Suprapubic skin (tissue), 4 donors: ENCODE measurements at regions not wholly inside any gene's neighbourhood (a gene's known extent, or its start where the extent isn't known, plus 50 kb on each side); places are given as distances from the start of the nearest gene placed in this dataset.

Source experiments
- DNase-seq, 2 donors: peaks; one replicate each; pipeline ENCODE4 v3.0.0-alpha.2; 2019; ENCODE audit warnings: low spot score in 2 of 2
- H3K27ac ChIP-seq: fragments of 200-600 bp; sonication (generic); one replicate; pipeline ENCODE4 v1.5.1; 2019
- H3K27me3 ChIP-seq: fragments of 200-600 bp; sonication (generic); one replicate; pipeline ENCODE4 v1.5.1; 2019
- H3K36me3 ChIP-seq: fragments of 200-600 bp; sonication (generic); one replicate; pipeline ENCODE4 v1.5.1; 2019
- H3K4me1 ChIP-seq: fragments of 200-600 bp; sonication (generic); one replicate; pipeline ENCODE4 v1.5.1; 2019
- H3K4me3 ChIP-seq: fragments of 200-600 bp; sonication (generic); one replicate; pipeline ENCODE4 v1.5.1; 2019; ENCODE audit warnings: mild to moderate bottlenecking
- H3K9me3 ChIP-seq: fragments of 200-600 bp; sonication (generic); one replicate; pipeline ENCODE4 v1.5.1; 2019
- EP300 ChIP-seq: sonication (generic); formaldehyde crosslinking; IDR thresholded peaks from one replicate; pipeline ENCODE4 v1.6.1; 2017; ENCODE audit warnings: antibody characterized with exemption
- POLR2A ChIP-seq, 2 donors: fragments of 450-650 bp; IDR thresholded peaks; one replicate each; pipeline ENCODE4 v1.6.1; 2017; ENCODE audit warnings: antibody characterized with exemption in 2 of 2, mild to moderate bottlenecking in 2 of 2, moderate library complexity in 2 of 2
- POLR2AphosphoS5 ChIP-seq, 3 donors: sonication (generic); formaldehyde crosslinking; IDR thresholded peaks; one replicate each; pipeline ENCODE4 v1.6.1; 2017; ENCODE audit warnings: antibody characterized with exemption in 3 of 3
- WGBS: methylation state at CpG from one replicate; pipeline ENCODE4 v1.1.5; 2018; 5-methylcytosine and 5-hydroxymethylcytosine counted together
- TF ChIP-seq, protein P1 (sequence below), 2 donors: fragments of 200-600 bp in 1 of 2; fragments of 450-650 bp in 1 of 2; sonication (generic) in 1 of 2; IDR thresholded peaks; one replicate each; pipeline ENCODE4 v1.5.1; 2016 to 2019; ENCODE audit warnings: antibody characterized with exemption in 2 of 2, mild to moderate bottlenecking in 1 of 2, moderate library complexity in 1 of 2

DNA sequence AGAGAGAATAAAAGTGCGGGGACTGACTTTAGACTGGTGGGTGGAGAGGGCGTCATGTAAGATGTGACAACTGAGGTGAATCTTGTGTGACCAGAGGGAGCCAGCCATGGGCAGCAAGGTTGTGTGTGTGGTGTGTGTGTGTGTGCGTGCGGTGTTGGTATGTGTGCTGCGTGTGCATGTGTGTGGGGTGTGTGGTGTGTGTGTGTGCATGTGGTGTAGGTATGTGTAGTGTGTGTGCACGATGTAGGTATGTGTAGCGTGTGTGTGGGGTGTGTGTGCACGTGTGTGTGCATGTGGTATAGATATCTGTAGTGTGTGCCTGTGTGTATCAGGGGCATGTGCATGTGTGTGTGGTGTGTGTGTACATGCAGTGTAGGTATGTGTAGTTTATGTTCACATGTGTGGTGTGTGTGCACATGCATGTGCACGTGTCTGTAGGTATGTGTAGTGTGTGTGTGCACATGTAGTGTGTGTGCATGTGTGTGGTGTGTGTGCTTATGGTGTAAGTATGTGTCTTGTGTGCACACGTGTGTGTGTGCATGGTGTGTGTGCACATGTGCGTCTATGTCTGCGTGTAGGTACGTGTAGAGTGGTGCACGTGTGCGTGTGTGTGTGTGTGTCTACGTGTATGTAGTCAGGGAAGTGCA lies 312.3 kb upstream of the MKI67 start:
- TF ChIP-seq, protein P1, sequence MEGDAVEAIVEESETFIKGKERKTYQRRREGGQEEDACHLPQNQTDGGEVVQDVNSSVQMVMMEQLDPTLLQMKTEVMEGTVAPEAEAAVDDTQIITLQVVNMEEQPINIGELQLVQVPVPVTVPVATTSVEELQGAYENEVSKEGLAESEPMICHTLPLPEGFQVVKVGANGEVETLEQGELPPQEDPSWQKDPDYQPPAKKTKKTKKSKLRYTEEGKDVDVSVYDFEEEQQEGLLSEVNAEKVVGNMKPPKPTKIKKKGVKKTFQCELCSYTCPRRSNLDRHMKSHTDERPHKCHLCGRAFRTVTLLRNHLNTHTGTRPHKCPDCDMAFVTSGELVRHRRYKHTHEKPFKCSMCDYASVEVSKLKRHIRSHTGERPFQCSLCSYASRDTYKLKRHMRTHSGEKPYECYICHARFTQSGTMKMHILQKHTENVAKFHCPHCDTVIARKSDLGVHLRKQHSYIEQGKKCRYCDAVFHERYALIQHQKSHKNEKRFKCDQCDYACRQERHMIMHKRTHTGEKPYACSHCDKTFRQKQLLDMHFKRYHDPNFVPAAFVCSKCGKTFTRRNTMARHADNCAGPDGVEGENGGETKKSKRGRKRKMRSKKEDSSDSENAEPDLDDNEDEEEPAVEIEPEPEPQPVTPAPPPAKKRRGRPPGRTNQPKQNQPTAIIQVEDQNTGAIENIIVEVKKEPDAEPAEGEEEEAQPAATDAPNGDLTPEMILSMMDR (IDR thresholded peaks at IDR 0.05): no peak
- TF ChIP-seq EP300 (no peak), POLR2AphosphoS5 (IDR thresholded peaks at IDR 0.05) (no peak), POLR2A (IDR thresholded peaks at IDR 0.05) (no peak)

DNA sequence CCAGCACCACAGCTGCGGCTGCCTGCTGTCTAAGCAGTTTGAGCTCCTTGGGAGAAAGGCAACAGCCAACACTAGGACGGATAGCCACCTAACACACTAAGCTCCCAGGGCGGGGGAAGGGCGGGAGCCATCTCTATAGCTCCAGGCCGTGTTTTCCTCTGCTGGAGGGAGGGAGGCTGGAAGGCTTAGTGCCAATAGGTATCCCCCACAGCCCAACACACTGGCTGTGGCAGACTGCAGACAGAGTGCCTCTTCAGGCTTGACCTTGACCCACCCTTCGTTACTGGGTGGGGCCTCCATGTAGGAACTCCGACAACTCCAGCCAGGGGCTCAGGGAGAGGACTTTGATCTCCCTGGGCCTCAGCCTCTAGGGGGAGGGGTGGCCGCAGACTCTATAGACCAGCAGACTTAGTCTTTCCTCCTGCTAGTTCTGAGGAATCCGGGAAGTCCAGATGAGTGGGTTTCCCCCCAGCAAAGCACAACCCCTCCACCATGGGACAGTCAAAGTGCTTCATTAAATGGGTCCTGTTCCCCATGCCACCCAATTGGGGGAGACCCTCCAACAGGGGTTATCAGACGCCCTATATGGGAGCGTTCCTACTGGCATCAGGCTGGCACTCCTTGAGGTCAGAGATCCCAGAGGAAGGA lies 314.4 kb upstream of the MKI67 start:
- Histone ChIP-seq H3K4me3 (no peak overlapping the region), H3K4me1 (no peaks in the 10 kb centered on the region), H3K27me3 (peaks cover 24% of the 10 kb centered on the region), H3K9me3 (no peaks in the 10 kb centered on the region), H3K27ac (no peak overlapping the region), H3K36me3 (no peaks in the 10 kb centered on the region)
- no peak for DNase-seq
- 67% methylated on average over 6 of the region's 11 CpGs for WGBS
- TF ChIP-seq EP300: no peak
- TF ChIP-seq POLR2AphosphoS5 (IDR thresholded peaks at IDR 0.05): no peak
- TF ChIP-seq, protein P1 (IDR thresholded peaks at IDR 0.05): no peak
- TF ChIP-seq POLR2A (IDR thresholded peaks at IDR 0.05): no peak

More for the DNA sequence above, 312.3 kb upstream of the MKI67 start:
- Histone ChIP-seq H3K27ac (no peak overlapping the region), H3K4me1 (no peaks in the 10 kb centered on the region), H3K36me3 (no peaks in the 10 kb centered on the region), H3K9me3 (no peaks in the 10 kb centered on the region), H3K4me3 (no peak overlapping the region), H3K27me3 (peaks cover 36% of the 10 kb centered on the region)
- WGBS: 90% methylated on average over 16 of the region's 16 CpGs
- no peak for DNase-seq

DNA sequence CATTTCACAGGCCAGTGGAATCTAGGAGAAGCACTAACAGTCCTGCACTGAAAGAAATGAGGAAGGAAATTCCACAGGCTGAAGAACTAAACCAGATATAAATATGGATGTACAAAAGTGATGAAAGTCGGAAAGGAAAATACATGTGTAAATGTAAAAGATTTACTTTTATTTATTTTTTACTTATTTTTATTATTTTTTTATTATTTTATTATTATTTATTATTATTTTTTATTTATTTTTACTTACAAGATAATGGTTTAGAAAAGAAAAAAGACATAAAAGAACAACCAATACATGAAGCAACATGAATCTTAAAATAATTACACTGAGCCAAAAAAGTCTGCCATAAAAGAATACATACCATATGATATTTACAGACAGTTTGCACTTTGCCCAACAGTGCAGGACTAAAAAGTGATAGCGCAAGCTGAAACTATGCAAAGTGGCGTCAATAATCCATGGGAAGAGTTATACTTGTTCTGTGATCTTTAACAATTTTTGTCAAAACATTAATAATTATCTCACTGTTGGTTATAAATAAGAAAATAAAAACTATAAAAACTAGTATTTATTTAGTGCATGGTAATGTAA lies 317.8 kb upstream of the MKI67 start:
- Histone ChIP-seq H3K4me3 (no peak overlapping the region), H3K27me3 (peaks cover 11% of the 10 kb centered on the region), H3K4me1 (no peaks in the 10 kb centered on the region), H3K27ac (no peak overlapping the region), H3K9me3 (no peaks in the 10 kb centered on the region), H3K36me3 (no peaks in the 10 kb centered on the region)
- 84% methylated on average over 3 of the region's 3 CpGs for WGBS
- DNase-seq: no peak
- TF ChIP-seq EP300 (no peak), POLR2A (IDR thresholded peaks at IDR 0.05) (no peak), POLR2AphosphoS5 (IDR thresholded peaks at IDR 0.05) (no peak)
- TF ChIP-seq, protein P1 (IDR thresholded peaks at IDR 0.05): no peak

DNA sequence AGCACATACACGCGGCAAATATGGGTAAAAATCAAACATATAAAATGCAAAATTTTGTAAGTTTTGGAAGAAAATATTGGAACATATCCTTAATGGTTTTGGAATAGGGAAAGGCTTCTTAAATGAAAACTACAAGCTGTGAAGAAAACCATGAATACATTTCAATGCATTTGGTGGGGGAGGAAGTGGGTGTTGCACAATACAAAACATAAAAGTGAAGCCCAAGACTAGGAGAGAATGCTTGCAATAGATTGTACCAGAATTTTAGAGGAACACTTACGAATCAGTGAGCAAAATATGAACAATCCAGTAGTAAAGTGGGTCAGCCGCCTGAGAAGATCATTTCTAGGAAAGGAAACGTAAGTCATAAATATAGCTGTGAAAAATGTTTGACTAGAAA lies 322.6 kb upstream of the MKI67 start:
- Histone ChIP-seq H3K27me3 (no peaks in the 10 kb centered on the region), H3K9me3 (no peaks in the 10 kb centered on the region), H3K4me3 (no peak overlapping the region), H3K27ac (no peak overlapping the region), H3K36me3 (no peaks in the 10 kb centered on the region), H3K4me1 (no peaks in the 10 kb centered on the region)
- TF ChIP-seq EP300 (no peak), POLR2AphosphoS5 (IDR thresholded peaks at IDR 0.05) (no peak), POLR2A (IDR thresholded peaks at IDR 0.05) (no peak)
- TF ChIP-seq, protein P1 (IDR thresholded peaks at IDR 0.05): no peak
- 78% methylated on average over 5 of the region's 5 CpGs for WGBS
- no peak for DNase-seq

DNA sequence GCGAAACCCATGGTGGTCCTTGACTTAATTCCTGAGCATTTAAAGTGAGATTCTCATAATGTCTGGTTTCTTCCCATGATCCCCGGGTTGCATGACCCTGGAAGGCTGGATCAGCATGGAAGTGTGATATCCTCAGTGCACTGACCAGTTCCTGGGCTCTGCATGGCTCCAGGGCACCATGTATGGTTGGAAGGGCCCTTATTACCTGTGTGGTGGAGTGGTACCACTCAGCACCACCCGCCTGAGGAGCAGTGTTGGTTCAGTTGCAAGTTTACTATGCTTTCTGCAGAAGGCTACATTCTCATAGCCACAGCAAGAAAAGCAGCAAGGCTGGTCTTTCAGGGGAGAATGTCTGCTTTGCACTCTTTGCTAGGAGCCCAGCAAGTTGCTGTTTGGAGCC lies 325.7 kb upstream of the MKI67 start:
- 100% methylated on average over 2 of the region's 3 CpGs for WGBS
- no peak for DNase-seq
- no peaks in the 10 kb centered on the region for H3K27me3 ChIP-seq
- no peaks in the 10 kb centered on the region for H3K36me3 ChIP-seq
- H3K27ac ChIP-seq: no peak overlapping the region
- H3K4me3 ChIP-seq: no peak overlapping the region
- H3K4me1 ChIP-seq: no peaks in the 10 kb centered on the region
- no peak for TF ChIP-seq POLR2A (IDR thresholded peaks at IDR 0.05)
- TF ChIP-seq EP300: no peak
- TF ChIP-seq, protein P1 (IDR thresholded peaks at IDR 0.05): no peak
- TF ChIP-seq POLR2AphosphoS5 (IDR thresholded peaks at IDR 0.05): no peak
- no peaks in the 10 kb centered on the region for H3K9me3 ChIP-seq
